Limb (tissue), 2 donors: ENCODE measurements at regions not wholly inside any gene's neighbourhood (a gene's known extent, or its start where the extent isn't known, plus 50 kb on each side); places are given as distances from the start of the nearest gene placed in this dataset.
"Not testable (repeated sequence)": the region's sequence is repeated elsewhere in the genome, so short reads cannot be mapped to it uniquely, and the experiment has no call there.

ENCODE experiments used
- DNase-seq, 2 donors: peaks; one replicate each; pipeline ENCODE4 v3.0.0-alpha.2; 2016; ENCODE audit errors: extremely low spot score in 2 of 2

DNA sequence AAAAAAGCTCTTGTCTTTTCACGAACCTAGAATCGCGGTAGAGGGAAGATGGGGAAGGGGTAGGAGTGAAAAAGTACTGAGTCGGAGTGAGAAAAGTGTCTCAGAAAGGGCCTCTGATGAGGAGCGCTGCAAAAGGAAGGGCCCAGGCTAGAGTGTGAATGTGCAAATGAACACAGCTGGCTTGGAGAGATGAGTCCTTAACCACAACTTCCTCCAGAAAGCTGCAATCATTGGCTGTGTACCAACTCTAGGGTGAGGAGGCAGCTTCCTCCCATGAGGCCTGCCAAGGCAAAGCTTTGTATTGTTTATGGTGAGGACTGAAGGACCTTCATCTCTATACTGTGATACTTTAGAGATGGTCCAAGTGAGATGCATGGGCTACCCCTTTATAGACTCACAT is 566.9 kb upstream of the ANO5 start:
- DNase-seq, result no peak

DNA sequence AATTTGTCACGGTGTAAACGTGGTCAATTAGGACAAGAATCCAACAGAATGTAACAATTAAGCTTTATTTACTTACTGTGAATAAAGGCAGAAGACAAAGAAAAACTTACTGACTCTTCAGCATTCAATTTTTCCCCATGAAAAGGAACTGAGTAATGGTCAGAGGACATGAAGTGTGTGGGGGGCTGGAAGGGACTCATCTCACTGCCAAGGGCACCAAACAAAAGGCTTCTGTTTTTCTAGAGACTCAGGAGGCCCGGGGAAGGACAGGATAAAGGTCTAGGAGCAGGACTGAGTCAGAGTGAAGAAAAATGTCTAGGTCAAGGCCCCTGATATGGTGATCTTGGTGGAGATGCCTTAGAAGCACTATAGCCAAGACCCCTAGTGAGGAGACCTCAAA is 564.2 kb upstream of the ANO5 start:
- no peak for DNase-seq

DNA sequence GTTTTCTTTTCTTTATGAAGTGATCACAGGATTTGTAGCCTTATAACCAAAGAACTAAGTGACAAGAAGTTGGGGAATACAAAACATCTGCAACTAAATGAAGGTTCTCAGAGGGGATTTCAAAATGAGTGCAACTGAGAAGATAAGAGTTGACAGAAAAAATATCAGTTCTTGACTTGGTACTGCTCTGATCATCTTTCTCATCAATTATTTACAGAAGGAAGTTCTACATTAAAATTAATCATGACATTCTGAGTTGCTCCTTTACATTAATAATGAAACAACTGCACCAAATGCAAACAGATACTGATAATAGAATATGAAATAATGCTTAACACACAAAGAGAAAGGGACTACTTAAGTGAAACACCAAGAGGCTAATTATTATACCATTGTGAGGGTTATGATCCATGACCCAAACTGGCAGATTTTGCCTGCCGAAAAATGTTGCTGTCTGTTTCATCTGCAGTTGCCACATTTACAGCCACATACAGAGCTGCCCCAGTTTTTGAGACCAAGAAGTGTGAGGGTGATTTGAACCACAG is 561.9 kb upstream of the ANO5 start:
- DNase-seq, result no peak

DNA sequence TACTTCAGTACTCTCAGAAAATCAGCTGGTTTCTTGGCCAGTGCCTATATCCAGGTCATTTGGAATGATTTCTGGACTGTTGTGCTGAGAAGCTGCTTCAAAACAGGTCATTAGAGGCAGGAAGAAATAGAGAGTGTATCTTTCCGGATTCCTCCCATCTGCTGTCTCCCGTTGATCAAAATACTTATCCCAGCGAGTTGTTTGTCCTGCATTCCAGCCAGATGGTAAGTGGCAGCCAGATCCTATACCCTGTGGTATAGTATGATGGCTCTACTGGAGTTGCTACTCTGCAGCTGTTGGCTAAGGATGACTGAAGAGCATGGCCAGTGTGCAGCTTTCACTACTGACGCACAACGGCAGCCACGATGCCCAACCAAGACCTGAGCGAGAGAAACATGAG is 560.9 kb upstream of the ANO5 start:
- peak in 1 of 2 donors; percentile 11 for DNase-seq

DNA sequence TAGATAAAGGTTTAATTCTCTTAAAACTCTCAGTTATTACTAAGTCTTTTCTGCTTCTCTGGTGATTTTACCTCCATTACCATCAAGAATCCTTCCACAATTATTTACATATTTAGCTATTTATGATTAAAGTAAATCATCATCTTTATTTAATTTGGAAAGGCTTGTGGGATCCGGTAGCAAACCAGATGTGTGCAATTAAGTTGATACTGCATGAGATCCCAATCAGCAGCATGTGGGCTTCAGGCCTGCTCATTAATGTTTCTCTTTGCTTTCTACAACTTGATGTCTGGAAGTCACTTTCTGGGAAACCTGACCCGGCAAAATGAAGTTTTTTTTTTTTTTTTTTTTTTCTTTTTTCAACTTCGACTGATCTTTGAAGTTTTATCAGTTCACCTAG is 558.4 kb upstream of the ANO5 start:
- no peak for DNase-seq

DNA sequence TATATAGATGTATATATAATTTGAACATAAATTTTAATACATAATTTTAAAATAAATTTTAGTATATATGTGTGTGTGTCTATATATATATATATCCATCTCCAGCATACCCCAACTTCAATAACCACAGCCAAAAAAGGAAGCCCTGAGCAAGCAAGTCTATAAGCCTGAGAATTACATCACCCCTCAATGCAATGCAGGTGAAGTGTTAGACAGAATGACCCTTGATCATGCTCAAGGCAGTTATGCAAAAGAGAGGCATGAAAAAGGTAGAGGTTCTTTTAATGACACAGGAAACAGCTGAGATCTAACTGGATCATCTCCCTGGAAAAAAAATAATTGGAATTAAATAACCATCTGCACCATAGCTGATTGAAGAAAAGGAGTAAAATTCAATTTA is 557.9 kb upstream of the ANO5 start:
- no peak for DNase-seq

DNA sequence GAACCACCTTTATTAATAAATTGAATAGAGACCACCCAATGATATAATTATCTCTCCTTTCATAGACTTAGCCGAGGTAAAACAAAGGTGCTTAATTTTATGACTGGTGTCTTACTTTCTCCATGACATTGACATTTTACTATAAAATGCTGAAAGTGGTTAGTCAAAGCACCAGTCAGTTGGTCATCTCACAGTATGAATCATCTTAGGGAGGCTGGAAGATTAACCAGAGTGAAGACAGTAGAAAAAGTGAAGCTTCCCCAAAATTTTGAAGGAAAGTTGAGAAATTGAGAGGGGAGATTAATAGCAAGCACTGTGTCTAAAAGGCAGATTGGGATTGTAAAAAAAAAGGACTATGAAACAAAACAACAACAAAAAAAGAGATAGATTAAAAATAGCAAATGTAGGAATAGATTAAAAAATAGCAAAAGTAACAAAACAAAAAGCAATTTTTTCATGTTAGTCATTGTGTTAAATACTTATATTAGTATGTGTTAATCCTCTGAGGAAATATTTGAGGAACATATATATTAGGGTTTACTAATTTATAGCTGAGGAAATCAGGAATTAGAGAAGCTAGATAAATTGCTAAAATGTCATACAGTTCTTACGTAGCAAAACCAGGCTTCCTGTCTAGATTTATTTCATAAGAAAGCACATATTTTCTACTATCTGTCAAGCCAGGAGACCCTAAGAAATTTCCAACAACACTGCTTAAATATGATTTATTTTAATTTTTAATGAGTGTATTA is 557.3 kb upstream of the ANO5 start:
- DNase-seq, result no peak

DNA sequence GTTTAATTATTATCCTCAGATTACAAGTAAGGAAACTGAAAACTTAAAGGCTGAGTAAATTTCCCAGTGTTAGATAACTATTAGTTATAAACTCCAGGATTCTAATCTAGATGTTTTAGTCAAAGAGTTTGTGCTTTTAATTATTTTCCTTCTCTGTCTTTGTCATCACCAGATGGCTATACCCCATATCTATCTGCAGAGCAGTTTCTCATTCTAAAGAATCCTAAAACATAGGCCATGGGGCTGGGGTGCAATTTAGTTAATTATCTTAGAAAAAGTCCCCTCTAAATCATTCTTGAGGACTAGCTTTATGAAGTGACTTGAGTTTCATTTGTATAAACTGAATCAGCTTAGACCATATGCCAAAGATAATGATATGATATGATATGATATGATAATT is 556.3 kb upstream of the ANO5 start:
- DNase-seq, result no peak

DNA sequence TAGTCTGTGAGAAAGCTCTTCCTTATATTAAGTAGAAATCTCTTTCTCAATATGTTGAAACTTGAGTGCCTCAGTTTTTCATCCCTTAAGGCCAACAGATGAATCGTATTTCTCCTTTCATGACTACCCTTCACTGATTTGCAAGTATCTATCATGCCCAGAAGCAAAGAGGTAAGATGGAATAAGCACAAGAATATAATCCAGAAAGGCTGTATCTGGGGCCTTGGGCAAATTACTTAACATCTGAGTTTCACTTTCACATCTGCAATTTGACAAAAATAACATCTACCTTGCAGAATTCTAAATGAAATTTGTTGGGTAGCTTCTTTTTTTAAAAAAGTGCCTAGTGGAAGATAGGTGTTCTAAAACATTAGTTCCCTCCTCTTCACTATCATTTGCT is 552.4 kb upstream of the ANO5 start:
- DNase-seq, result no peak

DNA sequence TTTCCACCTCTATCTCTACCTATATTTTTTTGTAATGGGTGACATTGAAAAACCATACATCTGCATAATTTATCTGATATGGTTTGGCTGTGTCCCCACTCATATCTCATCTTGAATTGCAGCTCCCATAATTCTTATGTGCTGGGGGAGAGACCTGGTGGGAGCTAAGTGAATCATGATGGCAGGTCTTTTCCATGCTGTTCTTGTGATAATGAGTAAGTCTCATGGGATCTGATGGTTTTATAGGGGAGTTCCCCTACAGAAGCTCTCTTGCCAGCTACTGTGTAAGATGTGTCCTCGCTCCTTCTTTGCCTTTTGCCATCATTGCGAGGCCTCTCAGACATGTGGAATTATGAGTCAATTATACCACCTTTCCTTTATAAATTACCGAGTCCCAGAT is 551.0 kb upstream of the ANO5 start:
- DNase-seq, result no peak

DNA sequence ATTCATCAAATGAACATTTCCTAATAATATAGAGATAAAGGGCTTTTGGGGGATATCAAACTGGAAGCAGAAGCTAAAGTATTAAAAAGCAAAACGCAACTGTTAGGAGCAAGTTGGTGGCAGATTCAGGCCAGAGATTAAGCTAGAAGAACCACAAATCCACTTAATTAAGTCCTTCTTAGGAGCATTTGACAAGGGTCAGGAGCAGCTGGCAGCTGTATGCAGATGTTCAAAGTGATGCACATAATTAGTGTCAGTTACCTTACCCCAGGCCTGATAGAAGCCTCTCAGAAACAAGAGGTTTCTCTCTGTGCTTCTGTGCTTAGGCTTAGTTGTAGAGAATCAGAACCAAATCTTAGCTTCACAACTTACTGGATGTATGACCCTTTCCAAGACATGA is 546.5 kb upstream of the ANO5 start:
- no peak for DNase-seq

DNA sequence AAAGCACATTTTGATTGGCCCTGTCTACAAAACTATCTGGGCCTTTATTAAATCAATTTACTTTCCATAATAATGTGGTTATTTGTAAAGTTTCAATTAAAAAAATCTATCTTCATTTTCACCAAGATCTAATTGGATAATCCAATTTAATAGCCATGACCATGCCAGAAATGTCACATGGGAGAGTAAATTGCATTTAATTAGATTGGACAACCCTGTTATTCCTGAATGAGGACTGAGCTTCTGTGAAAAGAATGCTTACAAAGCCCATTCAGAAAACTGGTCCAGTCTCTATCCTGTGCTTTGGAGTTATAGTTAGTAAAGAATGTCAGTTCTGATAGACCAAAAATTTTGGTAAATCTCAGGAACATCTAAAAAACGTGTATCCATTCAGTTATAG is 541.9 kb upstream of the ANO5 start:
- no peak for DNase-seq

DNA sequence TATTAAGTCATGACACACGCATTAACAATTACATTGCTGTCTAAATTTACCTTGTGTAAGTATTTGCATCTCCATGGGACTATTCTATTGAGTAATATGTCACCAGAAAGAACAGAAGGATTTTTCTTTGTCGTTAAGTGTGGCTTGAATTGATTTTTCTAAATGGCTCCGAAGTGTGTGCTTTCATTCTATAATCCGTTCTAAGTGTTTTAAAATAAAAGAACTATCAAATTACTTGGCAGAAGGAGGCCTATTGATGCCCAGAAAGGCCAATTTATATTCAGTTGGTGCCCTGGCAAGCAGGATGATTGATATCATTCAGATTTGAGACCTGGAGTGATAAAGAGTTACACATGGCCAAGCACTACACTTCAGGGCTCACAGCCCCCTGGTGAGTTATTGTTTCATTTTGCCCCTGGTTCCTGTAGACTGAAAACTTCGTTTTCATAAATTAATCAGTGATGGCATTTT is 538.9 kb upstream of the ANO5 start:
- no peak for DNase-seq

DNA sequence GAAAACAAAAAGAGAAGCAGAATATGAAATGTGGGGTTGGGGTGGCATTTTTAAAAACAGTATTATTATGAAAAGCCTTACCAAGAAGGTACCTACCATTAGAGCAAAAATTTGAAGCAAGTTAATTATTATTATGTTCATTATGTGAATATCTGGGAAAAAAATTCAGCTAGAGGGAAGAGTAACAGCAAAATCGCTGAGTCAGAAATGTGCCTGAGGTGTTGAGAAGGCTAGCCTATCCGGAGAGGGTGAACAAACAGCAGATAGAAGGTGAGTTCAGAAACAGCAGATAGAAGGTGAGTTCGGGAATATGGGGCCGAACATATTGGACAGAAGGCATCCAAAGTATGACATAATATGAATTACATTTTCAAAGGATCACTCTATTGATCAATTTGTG is 536.8 kb upstream of the ANO5 start:
- DNase-seq, result no peak

DNA sequence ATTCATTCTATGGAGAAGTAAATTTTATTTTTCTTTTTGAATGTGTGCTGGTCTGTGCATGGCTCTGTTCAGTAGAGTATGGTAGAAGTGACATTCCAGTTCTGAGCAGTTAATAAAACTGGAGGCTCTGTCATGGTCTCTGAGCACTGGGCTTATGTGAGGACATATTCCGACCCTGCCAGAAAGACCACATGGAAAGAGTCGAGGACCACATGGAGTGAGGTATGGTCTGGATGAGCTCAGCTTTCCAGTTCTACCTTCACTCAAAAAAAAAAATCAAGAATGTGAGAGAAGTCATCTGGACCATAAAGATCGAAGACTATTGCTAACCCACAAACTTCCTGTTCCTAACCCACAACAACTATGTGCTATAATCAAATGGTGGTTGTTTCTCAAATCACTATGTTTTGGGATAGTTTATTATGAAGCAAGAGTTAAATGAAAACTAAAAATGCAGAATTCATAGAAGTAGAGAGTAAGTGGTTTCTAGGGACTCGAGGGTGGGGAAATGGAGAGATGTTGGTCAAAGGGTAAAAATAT is 534.2 kb upstream of the ANO5 start:
- DNase-seq, result no peak

DNA sequence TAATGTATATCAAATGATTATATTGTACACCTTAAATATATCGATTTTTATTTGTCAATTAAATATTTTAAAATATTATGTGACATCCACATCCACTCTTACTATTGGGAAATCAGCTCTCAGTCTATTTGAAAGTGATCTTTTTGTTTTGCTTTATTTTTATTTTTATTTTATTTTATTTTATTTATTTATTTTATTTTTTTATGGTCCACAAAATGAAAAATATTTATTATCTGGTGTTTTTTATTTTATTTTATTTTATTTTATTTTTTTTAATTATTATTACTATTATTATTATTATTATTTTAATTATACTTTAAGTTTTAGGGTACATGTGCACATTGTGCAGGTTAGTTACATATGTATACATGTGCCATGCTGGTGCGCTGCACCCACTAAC is 533.5 kb upstream of the ANO5 start:
- DNase-seq, result not testable (repeated sequence)

DNA sequence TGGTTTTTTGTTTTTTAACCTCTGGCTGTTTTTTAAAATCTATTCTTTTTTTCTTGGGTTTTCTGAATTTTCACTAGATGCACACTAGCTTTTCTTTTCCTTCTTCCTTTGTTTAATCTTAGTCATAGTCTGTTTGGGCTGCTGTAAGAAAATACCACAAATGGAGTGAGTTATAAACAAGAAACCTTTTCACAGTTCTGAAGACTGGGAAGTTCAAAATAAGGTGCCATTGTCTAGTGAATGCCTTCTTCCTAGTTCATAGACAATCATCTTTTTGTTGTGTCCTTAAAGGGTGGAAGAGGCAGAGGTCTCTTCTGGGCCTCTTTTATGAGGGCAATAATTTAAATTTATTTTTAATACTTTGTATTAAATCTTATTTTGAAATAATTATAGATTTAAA is 532.9 kb upstream of the ANO5 start:
- no peak for DNase-seq

DNA sequence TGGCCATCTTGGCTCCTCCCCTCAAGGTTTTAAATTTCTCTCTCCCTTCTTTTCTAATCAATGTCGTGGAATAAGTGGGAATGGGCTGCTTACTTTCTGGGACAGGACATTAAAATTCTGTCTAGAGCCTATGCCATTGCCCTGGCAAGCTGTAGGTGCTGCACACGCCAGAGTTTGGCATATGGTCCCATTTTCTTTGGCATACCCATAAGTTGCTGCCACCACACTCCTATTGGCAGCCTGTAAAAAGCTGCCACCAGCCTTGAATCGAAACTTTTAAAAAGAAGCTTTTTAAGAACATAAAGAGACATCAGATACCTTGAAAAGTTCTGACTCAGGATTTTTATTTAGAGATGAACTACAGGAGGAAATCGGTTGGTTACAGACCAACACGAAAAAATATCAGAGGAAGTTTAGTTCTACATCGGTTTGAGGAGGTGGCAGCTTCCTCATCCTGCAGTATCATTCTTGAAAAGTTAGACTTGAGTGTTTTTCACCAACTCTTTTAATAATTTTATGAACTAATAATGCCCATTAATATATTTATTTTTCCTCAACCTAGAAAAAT is 517.8 kb upstream of the ANO5 start:
- DNase-seq, result no peak

DNA sequence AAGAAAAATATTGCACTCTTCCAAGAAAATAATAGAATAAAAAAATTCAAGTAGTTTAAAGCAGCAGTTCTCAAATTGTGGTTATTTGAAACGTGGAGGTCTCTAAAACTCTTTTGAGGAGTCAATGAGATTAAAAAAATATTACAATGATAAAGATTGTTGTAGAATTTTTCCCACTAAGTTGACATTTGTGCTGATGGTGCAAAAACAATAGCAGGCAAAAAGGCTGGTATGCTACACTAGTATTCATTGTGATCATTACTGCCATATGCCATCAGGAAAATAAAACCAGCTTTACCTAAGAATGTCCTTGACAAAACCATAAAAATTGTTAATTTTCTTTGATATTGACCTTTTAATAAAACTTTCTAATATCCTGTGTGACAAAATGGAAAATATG is 505.2 kb upstream of the ANO5 start:
- DNase-seq, result no peak

DNA sequence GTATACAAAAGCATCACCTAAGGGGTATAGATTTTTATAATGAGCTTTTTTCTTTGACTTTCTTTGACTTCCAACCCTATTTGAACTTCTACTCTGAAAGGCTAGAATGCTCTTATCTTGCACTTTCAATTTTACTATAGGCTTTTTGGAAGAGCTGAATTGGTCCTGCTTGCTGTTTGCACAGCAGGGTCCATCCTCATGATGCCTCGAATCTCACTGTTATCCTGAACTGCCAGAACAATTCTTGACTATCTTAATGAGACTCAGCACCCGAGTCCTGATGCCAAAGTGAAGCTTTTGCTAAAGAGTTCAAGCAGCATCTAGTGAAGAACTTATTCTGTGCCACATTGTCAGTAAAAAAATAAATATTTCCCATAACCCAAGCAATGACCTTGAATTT is 488.3 kb upstream of the ANO5 start:
- DNase-seq, result no peak

DNA sequence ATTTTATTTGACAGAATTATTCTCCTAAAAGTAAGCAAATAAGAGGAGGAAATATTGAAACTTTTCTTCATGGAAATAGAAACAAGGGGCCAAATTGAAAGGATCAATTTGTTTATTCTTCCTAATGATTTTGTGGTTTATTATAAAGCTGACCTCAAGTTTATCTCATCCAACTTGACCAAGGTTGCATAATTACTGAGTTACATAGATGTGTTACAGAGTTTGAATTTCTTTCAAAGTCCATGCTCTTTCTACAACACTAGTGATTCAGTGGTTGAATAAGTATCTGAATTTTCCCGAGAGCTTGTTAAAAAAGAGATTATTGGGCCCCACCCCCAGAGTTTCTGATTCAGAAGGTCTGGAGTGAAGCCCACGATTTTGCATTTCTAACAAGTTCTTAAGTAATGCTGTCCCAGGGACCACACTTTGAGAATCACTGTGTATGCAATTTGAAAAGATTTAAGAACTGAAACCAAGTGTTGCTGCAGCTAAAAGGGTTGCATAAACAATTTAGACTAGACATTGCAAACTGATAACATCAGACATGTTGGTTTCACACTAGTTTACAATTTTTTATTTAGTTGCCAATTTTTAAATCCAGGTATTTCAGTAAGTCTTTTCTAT is 485.7 kb upstream of the ANO5 start:
- no peak for DNase-seq

DNA sequence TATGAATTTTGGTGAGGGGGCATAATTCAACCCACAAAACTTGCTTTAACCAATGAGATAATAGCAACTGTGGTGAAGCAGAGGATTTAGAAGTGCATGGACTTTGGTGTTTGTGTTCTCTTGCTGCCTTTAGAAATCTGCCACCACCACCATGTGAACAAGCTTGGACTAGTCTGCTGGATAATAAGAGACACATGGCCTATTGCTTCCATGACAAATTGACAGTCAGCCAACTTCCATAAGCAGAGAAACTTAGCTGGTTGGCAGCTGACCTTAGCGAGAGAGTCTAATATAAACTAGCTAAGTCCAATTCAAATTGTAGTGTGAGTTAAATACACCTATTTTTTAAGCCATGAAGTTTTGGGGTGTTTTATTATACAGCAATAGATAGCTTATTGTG is 482.1 kb upstream of the ANO5 start:
- DNase-seq, result peak in 1 of 2 donors; percentile 36

DNA sequence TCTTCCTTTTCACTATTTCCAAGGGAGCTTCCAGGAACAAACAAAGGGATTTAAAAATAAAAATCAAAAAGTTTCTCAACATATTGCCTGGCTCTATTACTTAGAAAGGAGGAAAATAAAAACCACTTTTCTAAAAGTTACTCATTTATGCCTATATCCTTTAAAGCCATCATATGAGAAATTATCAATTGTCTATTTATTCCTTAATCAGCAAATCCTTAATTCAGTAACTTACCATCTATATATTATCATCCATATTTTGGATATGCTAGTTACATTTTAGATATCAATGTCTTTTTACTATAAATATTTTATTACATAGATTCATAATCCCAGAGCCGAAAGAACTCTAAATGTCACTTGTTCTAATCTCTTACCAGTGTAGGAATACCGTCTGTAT is 481.5 kb upstream of the ANO5 start:
- DNase-seq, result no peak
